ENCODE measurements at regions not wholly inside any gene's neighbourhood (a gene's known extent, or its start where the extent isn't known, plus 50 kb on each side); places are given as distances from the start of the nearest gene placed in this dataset.

DNA sequence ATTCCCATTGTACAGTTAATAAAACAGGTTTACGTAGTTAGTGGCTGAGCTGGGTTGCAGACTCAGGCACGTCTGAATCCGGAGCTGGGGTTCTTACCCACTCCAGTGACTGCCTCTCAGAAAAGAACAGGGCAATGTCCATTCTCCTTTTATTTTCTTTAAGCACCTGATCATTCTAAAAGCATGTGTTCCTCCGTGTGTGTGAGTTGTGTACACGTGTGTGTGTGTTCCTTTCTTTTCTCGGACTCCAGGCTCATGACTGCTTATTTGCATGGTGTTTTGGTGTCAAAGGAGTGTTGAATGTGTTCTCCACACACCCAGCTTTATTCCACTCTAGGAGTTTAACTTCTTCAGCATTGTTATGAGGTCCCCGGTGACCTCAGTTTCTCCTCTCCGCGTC lies 260.1 kb downstream of the SNX10 start:
- Mint-ChIP-seq H3K27ac (no peak overlapping the region), H3K36me3 (no peaks in the 10 kb centered on the region), H3K9me3 (no peaks in the 10 kb centered on the region)
- ATAC-seq = no peak
- DNase-seq (ENCODE audit: low spot score in 2 of 2) = no peak

DNA sequence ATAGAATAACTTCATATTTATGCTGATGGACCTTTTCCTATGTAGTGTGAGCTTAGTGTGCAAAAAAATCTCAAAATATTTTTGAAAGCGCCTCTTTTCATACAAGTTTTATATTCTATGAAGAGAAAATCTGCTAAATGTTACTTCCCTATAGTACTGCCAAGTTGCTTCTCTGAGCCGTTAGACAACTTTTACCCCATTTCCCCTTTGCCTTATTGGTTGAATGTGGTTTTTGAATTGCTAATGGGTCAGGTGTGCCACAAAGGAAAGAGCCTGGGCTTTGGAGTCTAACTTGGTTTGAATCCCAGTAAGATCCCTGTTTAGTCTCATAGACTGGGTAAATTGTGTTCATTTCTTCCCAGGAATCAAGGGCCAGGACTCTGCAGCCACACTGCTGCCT lies 261.5 kb downstream of the SNX10 start:
- DNase-seq (ENCODE audit: low spot score in 2 of 2) = no peak
- ATAC-seq = no peak
- H3K27ac Mint-ChIP-seq = no peak overlapping the region
- no peaks in the 10 kb centered on the region for H3K36me3 Mint-ChIP-seq
- H3K9me3 Mint-ChIP-seq = no peaks in the 10 kb centered on the region

DNA sequence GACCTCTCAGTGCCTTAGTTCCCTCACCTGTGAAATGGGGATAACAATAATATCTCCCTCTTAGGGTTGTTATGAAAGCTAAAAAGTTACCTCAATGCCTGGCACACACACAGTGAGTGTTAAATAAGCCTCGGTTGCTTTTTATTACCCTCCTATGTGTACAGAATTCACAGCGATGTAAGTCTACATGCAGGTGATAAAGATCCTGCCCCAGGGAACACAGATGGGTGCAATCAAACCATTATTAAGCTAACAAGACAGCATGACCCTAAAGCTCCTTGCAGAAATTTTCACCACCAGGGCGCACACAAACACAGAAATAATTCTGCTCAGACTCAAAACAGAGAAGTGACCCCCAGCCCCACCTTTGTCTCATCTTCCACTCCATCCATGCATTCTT lies 261.9 kb downstream of the SNX10 start:
- H3K36me3 Mint-ChIP-seq = no peaks in the 10 kb centered on the region
- DNase-seq (ENCODE audit: low spot score in 2 of 2) (no peak), ATAC-seq (no peak)
- H3K9me3 Mint-ChIP-seq = no peaks in the 10 kb centered on the region
- no peak overlapping the region for H3K27ac Mint-ChIP-seq

DNA sequence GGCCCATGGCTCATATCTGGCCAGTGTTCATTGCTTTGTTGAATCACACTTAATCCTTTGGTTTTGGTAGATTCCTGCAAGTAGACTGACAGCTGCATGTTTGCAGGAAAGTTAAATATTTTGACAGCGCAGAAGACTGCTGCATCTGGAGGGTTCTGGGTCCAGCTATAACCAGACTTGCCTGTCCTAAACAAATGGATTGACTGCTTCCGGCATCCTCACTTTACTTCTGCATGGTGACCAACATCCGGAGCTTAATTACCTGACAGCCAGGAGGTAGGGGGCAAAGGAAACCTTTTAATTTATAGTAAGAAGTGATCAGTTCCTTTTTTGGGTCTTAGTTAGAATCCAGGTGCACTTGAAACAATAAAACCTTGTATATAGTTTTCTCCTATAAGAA lies 263.3 kb downstream of the SNX10 start:
- H3K27ac Mint-ChIP-seq = no peak overlapping the region
- ATAC-seq = no peak
- H3K9me3 Mint-ChIP-seq = no peaks in the 10 kb centered on the region
- DNase-seq (ENCODE audit: low spot score in 2 of 2) = no peak
- no peaks in the 10 kb centered on the region for H3K36me3 Mint-ChIP-seq

DNA sequence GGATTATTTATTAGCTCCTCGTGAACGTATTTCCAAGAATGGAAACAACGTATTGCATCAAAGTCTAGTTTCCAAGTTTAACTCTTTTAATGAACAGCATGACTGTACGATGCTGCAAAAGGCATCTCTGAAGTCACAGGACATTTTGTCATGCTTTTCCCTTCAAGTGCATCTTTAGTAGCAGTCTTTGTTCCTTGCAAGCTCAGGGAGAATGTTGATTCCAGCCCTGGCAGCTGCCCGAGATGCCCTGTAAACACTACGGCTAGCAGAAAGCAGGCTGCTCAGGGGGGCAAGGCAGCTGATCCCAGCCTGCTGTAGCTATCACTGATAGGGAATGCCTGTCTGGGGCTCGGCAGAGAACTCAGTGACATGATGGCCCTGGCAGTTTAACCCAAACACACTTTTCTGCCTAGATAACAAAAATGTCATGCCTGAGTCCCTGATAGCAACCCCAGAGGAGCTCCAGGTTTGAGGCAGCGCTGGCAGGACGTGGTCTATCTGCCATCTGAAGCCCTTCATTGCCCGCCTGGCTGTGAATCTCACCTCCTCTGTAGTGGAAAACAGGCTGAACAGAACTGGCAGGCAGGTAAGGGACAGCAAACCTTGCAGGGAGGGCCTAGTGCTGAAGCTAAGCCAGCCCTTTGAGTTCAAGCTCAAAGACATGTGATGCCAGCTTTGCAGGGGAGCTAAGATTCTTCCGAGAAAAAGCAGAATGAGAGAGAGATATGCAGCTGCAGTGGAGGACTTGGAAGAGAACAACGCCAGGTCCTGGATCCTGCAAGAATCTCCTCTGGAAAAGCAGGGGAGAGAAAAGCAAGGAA lies 264.6 kb downstream of the SNX10 start:
- Mint-ChIP-seq H3K36me3 (no peaks in the 10 kb centered on the region), H3K27ac (no peak overlapping the region), H3K9me3 (no peaks in the 10 kb centered on the region)
- no peak for DNase-seq (ENCODE audit: low spot score in 2 of 2)
- ATAC-seq = no peak

DNA sequence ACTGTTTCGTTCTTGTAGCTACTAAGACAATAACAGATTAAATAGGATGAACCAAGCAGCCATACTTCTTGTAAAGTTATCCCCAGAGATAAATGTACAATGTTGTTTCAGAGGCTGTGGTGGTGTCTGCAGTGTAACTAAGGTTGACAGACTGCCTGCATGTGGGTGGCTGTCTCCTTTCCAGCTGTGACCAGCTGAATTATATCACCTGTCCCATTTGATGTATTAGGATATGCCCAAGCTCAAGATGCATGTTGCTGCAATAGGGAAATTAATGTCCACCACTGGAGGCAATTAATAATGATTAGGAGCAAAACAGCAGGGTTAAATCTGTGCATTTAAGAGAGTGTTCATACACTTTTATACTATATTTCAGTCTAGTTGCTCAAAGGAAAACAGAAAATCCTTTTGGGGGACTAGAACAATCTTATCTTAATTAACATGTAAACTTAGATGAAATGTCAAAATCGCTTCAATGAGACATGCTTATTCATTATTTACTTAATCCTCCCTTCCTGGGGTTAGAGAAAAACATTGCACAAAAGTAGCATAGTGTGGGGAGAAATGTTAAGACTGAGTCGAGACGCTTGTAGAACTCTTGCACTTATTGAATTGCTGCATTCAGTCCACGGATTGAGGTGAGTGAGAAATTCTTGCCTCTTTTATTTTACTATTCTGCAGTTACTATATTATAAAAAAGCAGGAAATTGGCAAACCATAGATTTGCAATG lies 269.0 kb downstream of the SNX10 start:
- no peak for DNase-seq (ENCODE audit: low spot score in 2 of 2)
- no peak for ATAC-seq
- H3K27ac Mint-ChIP-seq = no peak overlapping the region
- H3K9me3 Mint-ChIP-seq = no peaks in the 10 kb centered on the region
- no peaks in the 10 kb centered on the region for H3K36me3 Mint-ChIP-seq

DNA sequence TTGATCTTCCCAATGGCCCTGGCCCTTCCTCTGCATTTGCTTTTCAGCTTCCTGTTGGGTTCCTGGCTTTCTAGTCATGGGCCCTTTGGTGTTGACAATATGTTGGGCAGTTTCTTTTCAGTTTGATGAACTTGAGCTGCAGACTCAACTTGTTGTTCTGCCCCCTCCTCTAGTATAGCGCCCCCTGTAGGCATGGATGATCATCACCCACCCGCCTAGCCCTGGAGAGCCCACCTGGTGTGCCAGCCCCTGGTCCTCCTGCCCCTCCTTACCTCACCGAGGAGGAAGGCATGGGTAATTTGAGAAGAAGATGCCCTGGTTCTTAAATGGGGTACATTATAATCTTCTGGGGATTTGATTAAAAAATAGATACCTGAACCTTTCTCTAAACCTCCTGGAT lies 271.2 kb downstream of the SNX10 start:
- no peaks in the 10 kb centered on the region for H3K36me3 Mint-ChIP-seq
- no peak overlapping the region for H3K27ac Mint-ChIP-seq
- DNase-seq (ENCODE audit: low spot score in 2 of 2) (no peak), ATAC-seq (no peak)
- no peaks in the 10 kb centered on the region for H3K9me3 Mint-ChIP-seq

DNA sequence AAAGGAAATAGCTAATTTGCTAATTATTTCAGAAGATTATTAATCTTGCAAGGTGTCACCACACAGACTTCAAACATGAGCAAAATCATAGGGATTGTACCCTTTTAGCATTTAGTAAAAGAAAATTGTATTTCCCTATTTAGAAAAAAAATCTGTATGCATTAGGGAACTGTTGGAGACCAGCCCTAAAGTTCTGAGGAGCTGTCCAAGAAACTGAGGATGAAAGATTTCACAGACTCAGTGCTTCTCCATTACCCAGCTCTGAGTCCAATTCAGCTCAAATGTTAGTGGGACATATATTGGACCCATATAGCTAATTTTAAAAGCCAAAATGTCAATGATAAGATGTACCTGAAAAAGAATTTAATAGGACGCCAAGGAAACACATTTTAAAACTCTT lies 271.7 kb downstream of the SNX10 start:
- H3K27ac Mint-ChIP-seq = no peak overlapping the region

DNA sequence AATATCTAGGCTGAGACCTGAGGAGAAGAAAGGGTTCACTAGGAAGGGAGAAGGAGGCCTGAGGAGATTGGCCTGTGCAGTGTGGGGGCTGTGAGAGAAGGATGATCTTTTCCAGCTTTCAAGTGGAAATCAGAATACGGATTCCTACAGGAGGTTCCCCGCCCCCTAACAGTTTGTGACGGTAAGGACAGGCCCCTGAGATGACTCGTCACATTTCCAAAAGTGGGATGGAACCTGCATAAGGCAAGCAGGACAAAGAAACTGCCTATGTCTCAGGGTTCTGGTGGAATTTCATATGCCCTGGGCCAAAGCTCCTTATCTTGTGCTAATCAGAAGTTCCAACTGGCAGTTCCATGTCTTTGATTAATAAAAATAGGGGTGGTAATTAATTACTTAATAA lies 275.6 kb downstream of the SNX10 start:
- Mint-ChIP-seq H3K27ac (no peak overlapping the region), H3K36me3 (peaks cover 0 to 7% of the 10 kb centered on the region in 2 donors), H3K9me3 (peaks cover 7 to 16% of the 10 kb centered on the region in 2 donors)
- DNase-seq (ENCODE audit: low spot score in 2 of 2) = no peak
- ATAC-seq = no peak

More for the DNA sequence above, 271.7 kb downstream of the SNX10 start:
- no peak for ATAC-seq
- Mint-ChIP-seq H3K9me3 (no peaks in the 10 kb centered on the region), H3K36me3 (no peaks in the 10 kb centered on the region)
- no peak for DNase-seq (ENCODE audit: low spot score in 2 of 2)

DNA sequence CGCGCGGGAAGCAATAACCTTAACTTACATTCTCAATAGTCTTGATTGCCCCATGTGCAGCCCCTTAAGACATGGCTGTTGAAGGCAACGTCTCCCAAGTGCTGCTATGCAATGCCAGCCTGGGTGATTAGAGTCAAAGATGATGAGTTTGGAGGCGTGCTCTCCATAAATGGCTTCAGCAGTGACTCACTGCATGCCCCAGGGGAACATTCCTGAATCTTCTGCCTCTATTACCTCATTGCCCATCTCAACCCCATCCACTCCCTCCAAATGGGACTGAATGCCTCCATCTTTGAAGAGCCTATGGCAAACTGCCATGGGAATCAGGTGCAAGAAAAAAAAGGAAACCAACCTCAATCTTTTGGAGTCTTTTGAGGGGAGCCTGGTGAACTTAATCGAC lies 282.8 kb downstream of the SNX10 start:
- Mint-ChIP-seq H3K27ac (no peak overlapping the region), H3K9me3 (peaks cover 7 to 16% of the 10 kb centered on the region in 2 donors), H3K36me3 (peaks cover 0 to 7% of the 10 kb centered on the region in 2 donors)
- no peak for DNase-seq (ENCODE audit: low spot score in 2 of 2)
- ATAC-seq = no peak

DNA sequence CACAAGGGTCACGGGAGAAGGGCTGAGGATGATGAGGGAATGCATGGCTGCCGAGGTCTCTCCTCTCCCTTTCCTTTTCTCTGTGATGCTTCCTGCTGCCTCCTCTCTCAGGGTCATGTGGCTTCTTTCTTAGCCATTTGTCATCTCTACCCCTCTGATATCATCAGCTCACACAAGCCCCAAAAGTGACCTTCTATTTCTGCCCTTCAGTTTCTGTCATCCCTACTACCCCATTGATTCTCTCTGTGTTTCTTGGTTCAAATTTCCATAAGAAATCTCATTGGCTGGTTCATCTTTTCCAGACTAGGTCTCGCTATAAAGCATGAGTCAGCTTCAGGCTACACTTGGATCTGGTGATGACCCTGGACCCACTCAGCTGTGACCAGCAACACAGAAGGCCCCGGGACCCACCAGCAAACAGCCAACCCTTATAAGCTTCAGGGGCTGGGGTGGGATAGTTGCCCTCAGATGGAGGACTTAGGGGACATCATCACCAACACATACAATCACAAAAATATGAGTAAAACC lies 284.3 kb downstream of the SKAP2 start:
- no peak for DNase-seq (ENCODE audit: low spot score in 2 of 2)
- H3K36me3 Mint-ChIP-seq = no peaks in the 10 kb centered on the region
- no peaks in the 10 kb centered on the region for H3K9me3 Mint-ChIP-seq
- ATAC-seq = no peak
- no peak overlapping the region for H3K27ac Mint-ChIP-seq

DNA sequence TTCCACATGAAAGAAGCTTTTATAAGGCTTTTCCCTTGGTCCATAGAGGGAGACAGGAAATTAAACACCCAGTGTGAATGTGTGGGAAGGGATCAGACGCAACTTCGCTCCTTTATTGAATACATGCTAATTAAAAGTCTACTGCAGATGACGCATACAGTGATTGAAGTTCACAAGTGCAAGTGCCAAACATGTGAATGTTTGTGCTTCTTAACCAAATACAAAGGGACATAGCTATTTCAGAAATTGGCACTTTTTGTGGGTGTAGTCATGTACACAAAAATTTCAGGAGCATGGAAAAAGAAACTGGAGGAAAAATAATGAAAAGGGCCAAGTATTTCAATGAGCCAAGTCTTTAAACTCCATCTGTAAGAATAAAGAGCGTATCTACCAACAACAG lies 283.7 kb downstream of the SKAP2 start:
- Mint-ChIP-seq H3K36me3 (no peaks in the 10 kb centered on the region), H3K27ac (no peak overlapping the region), H3K9me3 (no peaks in the 10 kb centered on the region)
- no peak for DNase-seq (ENCODE audit: low spot score in 2 of 2)
- ATAC-seq = no peak

DNA sequence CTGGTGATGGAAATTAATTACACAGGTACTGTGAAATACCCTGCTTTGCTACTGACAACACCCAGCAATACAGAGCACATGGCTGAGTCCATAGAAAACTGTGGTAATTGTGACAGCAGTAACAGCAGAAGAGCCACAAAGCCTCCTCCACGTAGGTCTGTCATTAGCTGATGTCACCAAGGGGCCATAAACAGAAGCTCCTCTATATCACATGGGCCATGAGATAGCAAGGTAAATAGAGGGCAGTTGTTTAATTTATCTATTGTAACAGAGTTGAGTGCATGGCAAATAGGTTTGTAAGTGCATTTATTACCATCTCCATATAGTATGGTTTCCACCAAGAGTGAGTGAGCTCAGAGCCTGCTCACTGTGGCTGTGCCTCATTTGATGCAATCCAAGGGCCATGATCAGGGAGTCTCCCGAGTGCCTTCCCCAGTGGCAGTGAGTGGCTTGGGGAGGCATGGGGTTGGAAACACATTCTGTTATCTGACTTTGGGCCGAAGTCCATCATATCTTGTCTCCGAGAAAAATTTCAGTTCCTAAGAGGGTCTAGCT lies 281.2 kb downstream of the SKAP2 start:
- Mint-ChIP-seq H3K9me3 (no peaks in the 10 kb centered on the region), H3K27ac (no peak overlapping the region), H3K36me3 (no peaks in the 10 kb centered on the region)
- DNase-seq (ENCODE audit: low spot score in 2 of 2) (no peak), ATAC-seq (no peak)

DNA sequence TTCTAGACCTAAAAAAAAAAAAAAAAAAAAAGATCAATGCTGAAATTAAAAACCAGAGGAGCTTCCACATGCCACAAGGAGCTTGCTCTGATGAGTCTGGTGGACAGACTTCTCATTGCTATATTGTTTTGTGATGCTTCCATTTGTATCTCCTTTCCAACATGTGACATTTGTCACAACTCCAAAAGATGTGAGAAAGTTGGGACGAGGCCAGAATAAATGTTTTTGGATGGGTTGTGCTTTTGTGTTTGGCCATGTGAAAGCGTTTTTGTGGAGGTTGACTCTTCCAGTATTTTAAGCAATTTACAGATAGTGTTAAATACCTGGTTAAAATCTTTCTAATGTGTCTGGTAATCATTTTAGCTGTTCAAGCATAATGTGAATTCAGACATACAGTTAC lies 280.1 kb downstream of the SKAP2 start:
- Mint-ChIP-seq H3K36me3 (no peaks in the 10 kb centered on the region), H3K27ac (no peak overlapping the region), H3K9me3 (no peaks in the 10 kb centered on the region)
- ATAC-seq (no peak), DNase-seq (ENCODE audit: low spot score in 2 of 2) (no peak)

DNA sequence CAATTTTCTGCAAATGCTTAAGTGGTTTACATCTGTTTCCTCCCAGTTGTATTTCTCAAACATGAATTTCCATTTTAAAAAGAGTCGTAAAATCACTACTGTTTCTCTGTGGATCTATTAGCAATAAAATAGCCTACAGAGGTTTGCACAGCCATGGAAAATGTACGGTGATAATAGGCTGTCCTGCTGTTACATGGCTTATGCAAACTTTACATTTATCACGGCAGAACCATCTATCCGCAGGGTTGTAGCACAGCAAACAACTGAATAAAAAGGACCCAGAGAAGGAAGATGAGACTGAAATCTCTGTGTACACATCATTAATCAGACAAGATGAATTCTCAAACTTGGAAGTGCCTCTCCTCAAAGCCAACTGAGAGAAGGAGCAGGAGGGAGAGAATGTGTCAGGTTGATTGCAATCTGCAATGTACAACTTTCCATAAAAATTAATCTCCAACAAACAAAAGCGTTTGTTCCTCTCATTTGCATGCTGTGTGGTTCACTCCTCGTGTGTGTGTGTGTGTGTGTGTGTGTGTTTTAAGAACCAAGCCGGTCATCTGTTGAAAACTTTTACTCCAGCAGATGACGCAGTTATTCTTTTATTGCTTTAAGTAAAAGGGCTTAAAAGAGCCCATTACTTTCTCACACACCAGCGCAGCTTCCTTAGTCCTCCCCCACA lies 279.3 kb downstream of the SKAP2 start:
- no peaks in the 10 kb centered on the region for H3K36me3 Mint-ChIP-seq

DNA sequence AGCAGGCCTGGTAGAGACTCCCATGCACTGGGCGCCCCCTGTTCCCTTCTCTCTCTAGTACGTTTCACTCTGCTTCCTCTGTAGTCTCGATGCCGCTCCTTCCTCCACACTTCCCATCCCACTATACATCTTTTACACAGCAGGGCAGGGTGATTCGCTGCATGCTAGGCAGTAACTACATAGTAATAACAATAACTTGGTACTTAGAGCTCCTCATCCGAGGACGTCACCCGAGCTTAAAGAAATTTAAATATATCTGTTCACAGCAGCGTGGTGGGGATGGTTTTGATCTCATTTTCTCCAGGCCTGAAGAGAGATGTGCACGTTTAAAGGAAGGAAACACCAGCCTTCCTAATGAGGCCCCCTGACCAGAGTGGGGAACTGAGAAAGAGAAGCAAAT lies 276.9 kb downstream of the SKAP2 start:
- ATAC-seq (no peak), DNase-seq (ENCODE audit: low spot score in 2 of 2) (no peak)
- no peak overlapping the region for H3K27ac Mint-ChIP-seq
- no peaks in the 10 kb centered on the region for H3K9me3 Mint-ChIP-seq
- H3K36me3 Mint-ChIP-seq = no peaks in the 10 kb centered on the region

More for the DNA sequence above, 279.3 kb downstream of the SKAP2 start:
- ATAC-seq (no peak), DNase-seq (ENCODE audit: low spot score in 2 of 2) (no peak)
- Mint-ChIP-seq H3K9me3 (no peaks in the 10 kb centered on the region), H3K27ac (no peak overlapping the region)

DNA sequence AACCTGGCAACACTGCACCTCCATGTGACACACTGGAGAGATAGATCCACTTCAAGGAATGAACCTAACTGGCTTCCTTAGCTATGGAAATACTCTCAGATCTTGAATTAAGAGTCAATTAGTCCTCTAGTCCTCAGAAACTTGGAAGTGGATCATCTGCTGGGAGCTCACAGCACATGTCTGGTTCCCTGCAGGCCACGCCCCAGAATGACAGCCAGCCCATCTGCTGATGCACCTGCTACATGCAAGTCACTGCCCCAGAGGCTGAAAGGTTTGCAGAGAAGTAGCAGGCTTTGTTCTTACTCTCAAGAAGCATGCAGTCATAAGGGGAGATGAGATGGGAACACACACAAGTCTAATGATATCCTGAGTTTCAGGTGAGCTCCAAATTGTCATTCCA lies 275.9 kb downstream of the SKAP2 start:
- Mint-ChIP-seq H3K36me3 (no peaks in the 10 kb centered on the region), H3K27ac (peak overlapping the region in 1 of 2 donors; percentile 26), H3K9me3 (no peaks in the 10 kb centered on the region)
- DNase-seq (ENCODE audit: low spot score in 2 of 2) (no peak), ATAC-seq (no peak)

Data from activated naive CD4-positive, alpha-beta T cell treated with anti-CD3 and anti-CD28 coated beads, Interleukin-2, amount 50 U/mL, for 72 hours (primary cell).